ENCODE measurements at regions not wholly inside any gene's neighbourhood (a gene's known extent, or its start where the extent isn't known, plus 50 kb on each side); places are given as distances from the start of the nearest gene placed in this dataset.

GRCh38 chr17:15130426-15130825 lies 134.7 kb downstream of the PMP22 start:
- ChIA-PET CTCF (interaction anchor here (2.5 kb wide), 1 partner anchor 26 kb away, joined by 8 read pairs; no protein-coding TSS in a partner anchor), POLR2A (no interaction called here)
- no peak for ATAC-seq
- DNase-seq (ENCODE audit: low spot score) = no peak
- TF ChIP-seq, protein P1, sequence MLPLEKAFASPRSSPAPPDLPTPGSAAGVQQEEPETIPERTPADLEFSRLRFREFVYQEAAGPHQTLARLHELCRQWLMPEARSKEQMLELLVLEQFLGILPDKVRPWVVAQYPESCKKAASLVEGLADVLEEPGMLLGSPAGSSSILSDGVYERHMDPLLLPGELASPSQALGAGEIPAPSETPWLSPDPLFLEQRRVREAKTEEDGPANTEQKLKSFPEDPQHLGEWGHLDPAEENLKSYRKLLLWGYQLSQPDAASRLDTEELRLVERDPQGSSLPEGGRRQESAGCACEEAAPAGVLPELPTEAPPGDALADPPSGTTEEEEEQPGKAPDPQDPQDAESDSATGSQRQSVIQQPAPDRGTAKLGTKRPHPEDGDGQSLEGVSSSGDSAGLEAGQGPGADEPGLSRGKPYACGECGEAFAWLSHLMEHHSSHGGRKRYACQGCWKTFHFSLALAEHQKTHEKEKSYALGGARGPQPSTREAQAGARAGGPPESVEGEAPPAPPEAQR (CRISPR knock-in tag; IDR thresholded peaks at IDR 0.05) = no peak
- no peak for TF ChIP-seq NR2C2 (CRISPR knock-in tag; IDR thresholded peaks at IDR 0.05)
- TF ChIP-seq, protein P2, sequence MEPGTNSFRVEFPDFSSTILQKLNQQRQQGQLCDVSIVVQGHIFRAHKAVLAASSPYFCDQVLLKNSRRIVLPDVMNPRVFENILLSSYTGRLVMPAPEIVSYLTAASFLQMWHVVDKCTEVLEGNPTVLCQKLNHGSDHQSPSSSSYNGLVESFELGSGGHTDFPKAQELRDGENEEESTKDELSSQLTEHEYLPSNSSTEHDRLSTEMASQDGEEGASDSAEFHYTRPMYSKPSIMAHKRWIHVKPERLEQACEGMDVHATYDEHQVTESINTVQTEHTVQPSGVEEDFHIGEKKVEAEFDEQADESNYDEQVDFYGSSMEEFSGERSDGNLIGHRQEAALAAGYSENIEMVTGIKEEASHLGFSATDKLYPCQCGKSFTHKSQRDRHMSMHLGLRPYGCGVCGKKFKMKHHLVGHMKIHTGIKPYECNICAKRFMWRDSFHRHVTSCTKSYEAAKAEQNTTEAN (CRISPR knock-in tag; IDR thresholded peaks at IDR 0.05) = no peak
- no peak for TF ChIP-seq ZBTB21 (CRISPR knock-in tag; IDR thresholded peaks at IDR 0.05; ENCODE audit: borderline replicate concordance)
- TF ChIP-seq ETV6 (CRISPR knock-in tag; IDR thresholded peaks at IDR 0.05) = no peak
- no peak for TF ChIP-seq PRRX2 (CRISPR knock-in tag; IDR thresholded peaks at IDR 0.05)
- TF ChIP-seq ZNF416 (CRISPR knock-in tag; IDR thresholded peaks at IDR 0.05) = no peak
- H3K4me3 Mint-ChIP-seq = no peak overlapping the region
- H3K4me1 Mint-ChIP-seq = no peaks in the 10 kb centered on the region
- H3K36me3 Mint-ChIP-seq = peaks cover 22% of the 10 kb centered on the region
- peaks cover 27% of the 10 kb centered on the region for H3K9me3 Mint-ChIP-seq
- no peaks in the 10 kb centered on the region; the same call in 1 of the 2 replicates for H3K27me3 Mint-ChIP-seq (ENCODE audit: low read depth)
- H3K27ac Mint-ChIP-seq = no peak overlapping the region

DNA sequence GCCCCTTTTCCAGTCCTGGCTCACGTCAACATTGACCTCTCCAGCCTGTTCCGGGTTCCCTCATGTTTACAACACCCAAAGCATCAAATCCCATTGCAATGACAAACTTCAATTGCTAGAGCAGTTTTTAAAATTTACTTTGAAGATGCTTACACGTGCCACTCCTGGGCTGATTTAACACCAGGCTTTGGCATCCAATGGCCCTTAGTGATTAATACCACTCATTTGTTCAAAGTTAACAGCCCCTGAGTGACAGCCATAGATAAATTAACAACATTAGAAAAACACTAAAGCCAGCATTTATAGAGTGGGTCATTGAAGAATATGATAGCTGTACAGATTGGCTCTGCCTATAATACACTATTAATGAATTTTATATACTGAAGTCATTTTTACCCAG lies 135.1 kb downstream of the PMP22 start:
- Mint-ChIP-seq H3K4me1 (no peaks in the 10 kb centered on the region), H3K27ac (no peak overlapping the region), H3K36me3 (peaks cover 22% of the 10 kb centered on the region), H3K9me3 (peaks cover 29% of the 10 kb centered on the region), H3K27me3 (ENCODE audit: low read depth) (no peaks in the 10 kb centered on the region; the same call in 1 of the 2 replicates), H3K4me3 (no peak overlapping the region)
- ChIA-PET CTCF (interaction anchor here (2.5 kb wide), 1 partner anchor 26 kb away, joined by 8 read pairs; no protein-coding TSS in a partner anchor), POLR2A (no interaction called here)
- DNase-seq (ENCODE audit: low spot score) (no peak), ATAC-seq (no peak)
- TF ChIP-seq, protein P2 (CRISPR knock-in tag; IDR thresholded peaks at IDR 0.05) = no peak
- no peak for TF ChIP-seq EMX1 (CRISPR knock-in tag; IDR thresholded peaks at IDR 0.05)
- no peak for TF ChIP-seq NR2C2 (CRISPR knock-in tag; IDR thresholded peaks at IDR 0.05)
- no peak for TF ChIP-seq STAT6 (CRISPR knock-in tag; conservative IDR thresholded peaks at IDR 0.05; ENCODE audit: low read depth)
- no peak for TF ChIP-seq CREM (CRISPR knock-in tag; IDR thresholded peaks at IDR 0.05)
- no peak for TF ChIP-seq OVOL2 (CRISPR knock-in tag; IDR thresholded peaks at IDR 0.05; ENCODE audit: borderline replicate concordance)
- TF ChIP-seq NFATC4 (CRISPR knock-in tag; IDR thresholded peaks at IDR 0.05) = no peak
- TF ChIP-seq ELF4 (CRISPR knock-in tag; IDR thresholded peaks at IDR 0.05; ENCODE audit: low read depth) = no peak
- no peak for TF ChIP-seq PRRX2 (CRISPR knock-in tag; IDR thresholded peaks at IDR 0.05)
- TF ChIP-seq MXD4 (CRISPR knock-in tag; IDR thresholded peaks at IDR 0.05; ENCODE audit: borderline replicate concordance) = no peak
- TF ChIP-seq NR1H2 (CRISPR knock-in tag; IDR thresholded peaks at IDR 0.05) = no peak
- TF ChIP-seq NR3C1 (CRISPR knock-in tag; conservative IDR thresholded peaks at IDR 0.05; ENCODE audit: low read depth) = no peak
- TF ChIP-seq TCF7 (CRISPR knock-in tag; IDR thresholded peaks at IDR 0.05; ENCODE audit: low read depth) = no peak
- TF ChIP-seq ZNF423 (CRISPR knock-in tag; IDR thresholded peaks at IDR 0.05) = no peak

Data from WTC11 (cell line).